ENCODE measurements at regions not wholly inside any gene's neighbourhood (a gene's known extent, or its start where the extent isn't known, plus 50 kb on each side); places are given as distances from the start of the nearest gene placed in this dataset.

- intact Hi-C loops (cut with micrococcal nuclease) (no loop called here), in situ Hi-C loops (cut with MboI; ENCODE audit: low sequenced_read_pairs) (no loop called here), dilution Hi-C loops (cut with HindIII; ENCODE audit: low sequenced_read_pairs, unreplicated experiment) (no loop called here)
- H3K4me2 ChIP-seq (ENCODE audit: low read depth, low read length), result no peak overlapping the region
- no peak overlapping the region for H2BK5ac ChIP-seq (ENCODE audit: low read depth, low read length, poor library complexity, severe bottlenecking)
- no peak overlapping the region for H3K56ac ChIP-seq (ENCODE audit: extremely low read depth, insufficient read depth, low read length)
- no peaks in the 10 kb centered on the region for H3K36me3 ChIP-seq (ENCODE audit: control insufficient read depth, insufficient read depth, low read length)
- no peaks in the 10 kb centered on the region for H3K4me1 ChIP-seq (ENCODE audit: control insufficient read depth, insufficient read depth, low read length)
- no peak overlapping the region for H3K4me3 ChIP-seq (ENCODE audit: insufficient read depth, low read depth, low read length)
- H4K20me1 ChIP-seq (ENCODE audit: insufficient read depth, low read length), result no peaks in the 10 kb centered on the region
- H2AK9ac ChIP-seq (replicated peaks; ENCODE audit: low read depth, low read length, poor library complexity), result no peak overlapping the region
- TF ChIP-seq MXI1 (IDR thresholded peaks at IDR 0.05; ENCODE audit: borderline replicate concordance, low read depth, low read length) (no peak), CHD1 (IDR thresholded peaks at IDR 0.05; ENCODE audit: low read depth, low read length) (no peak), BHLHE40 (IDR thresholded peaks at IDR 0.05; ENCODE audit: low read depth, low read length) (no peak), FOS (IDR thresholded peaks at IDR 0.05; ENCODE audit: low read depth, low read length) (no peak), CEBPB (IDR thresholded peaks at IDR 0.05; ENCODE audit: low read depth, low read length) (no peak), ELK1 (IDR thresholded peaks at IDR 0.05; ENCODE audit: borderline replicate concordance, low read depth, low read length) (no peak)
- no peak overlapping the region for H4K5ac ChIP-seq (ENCODE audit: low read depth, low read length)
- WGBS, 2 experiments (ENCODE audit: extremely low coverage in 2 of 2, insufficient read length in 1 of 2), result no CpG with 5 or more reads among the region's 1 CpG
- no peak overlapping the region for H2BK20ac ChIP-seq (ENCODE audit: low read depth, low read length)
- H3K23ac ChIP-seq (ENCODE audit: low read depth, low read length), result no peak overlapping the region
- H3K4ac ChIP-seq (ENCODE audit: low read depth, low read length), result no peak overlapping the region
- no peak for ATAC-seq (ENCODE audit: low read depth)
- CTCF ChIA-PET, result interaction anchor here (1.7 kb wide), 1 partner anchor 19 kb away, joined by 5 read pairs; no protein-coding TSS in a partner anchor
- no peak overlapping the region for H2AK5ac ChIP-seq (ENCODE audit: low read depth, low read length)
- no TSS peak for BruUV-seq (replicated peaks)
- H4K91ac ChIP-seq (ENCODE audit: insufficient read depth, low read depth, low read length), result no peak overlapping the region
- H3K14ac ChIP-seq (replicated peaks; ENCODE audit: low read depth, low read length), result no peak overlapping the region
- H3K27me3 ChIP-seq (ENCODE audit: control insufficient read depth, insufficient read depth, low read length), result no peaks in the 10 kb centered on the region
- POLR2A ChIA-PET (ENCODE audit: unreplicated experiment), result no interaction called here
- no peak overlapping the region for H3K27ac ChIP-seq (ENCODE audit: insufficient read depth, low read length)
- H4K8ac ChIP-seq (ENCODE audit: low read depth in 2 of 2, low read length in 2 of 2), result no peak overlapping the region
- H2BK15ac ChIP-seq (ENCODE audit: low read depth, low read length), result no peak overlapping the region
- no peak for DNase-seq
- no peak overlapping the region for H3K18ac ChIP-seq (ENCODE audit: low read depth, low read length)
- no peaks in the 10 kb centered on the region for H3K79me1 ChIP-seq (ENCODE audit: low read depth in 1 of 2, low read length in 2 of 2)
- no peaks in the 10 kb centered on the region for H3K9me1 ChIP-seq (ENCODE audit: insufficient read depth, low read length)
- no peak overlapping the region for H3K9ac ChIP-seq (ENCODE audit: low read depth, low read length)
- H2AFZ ChIP-seq (replicated peaks; ENCODE audit: low read length, poor library complexity), result no peak overlapping the region
- H2BK120ac ChIP-seq (ENCODE audit: low read depth, low read length), result no peak overlapping the region
- H3K9me3 ChIP-seq (ENCODE audit: control insufficient read depth, insufficient read depth, low read length), result no peaks in the 10 kb centered on the region
Observed at GRCh38 chr1:108034396-108034795, 69.4 kb upstream of the VAV3 start.
